KMS-11 (cell line): ENCODE measurements at regions not wholly inside any gene's neighbourhood (a gene's known extent, or its start where the extent isn't known, plus 50 kb on each side); places are given as distances from the start of the nearest gene placed in this dataset.

Experiments
- H2AFZ ChIP-seq: fragments of 200-600 bp; sonication (generic); 2 replicates; pipeline ENCODE4 v1.6.1; 2016; ENCODE audit warnings: antibody characterized with exemption, mixed run types, low read depth
- H3K27ac ChIP-seq: fragments of 200-600 bp; sonication (generic); 2 replicates; pipeline ENCODE4 v1.6.1; 2016; ENCODE audit warnings: mild to moderate bottlenecking, mixed run types
- H3K27me3 ChIP-seq: fragments of 200-600 bp; sonication (generic); 2 replicates; pipeline ENCODE4 v1.6.1; 2017; ENCODE audit warnings: mild to moderate bottlenecking, low read depth, mixed run types, moderate library complexity; ENCODE audit not compliant: insufficient read depth
- H3K36me3 ChIP-seq: fragments of 200-600 bp; sonication (generic); 2 replicates; pipeline ENCODE4 v1.6.1; 2017; ENCODE audit warnings: mild to moderate bottlenecking, mixed run types; ENCODE audit not compliant: insufficient read depth
- H3K4me1 ChIP-seq: fragments of 200-600 bp; sonication (generic); 2 replicates; pipeline ENCODE4 v1.6.1; 2016; ENCODE audit warnings: mild to moderate bottlenecking, low read depth, mixed run types; ENCODE audit not compliant: poor library complexity, severe bottlenecking
- H3K4me2 ChIP-seq: fragments of 200-600 bp; sonication (generic); 2 replicates; pipeline ENCODE4 v1.7.0; 2016; ENCODE audit warnings: mild to moderate bottlenecking, mixed run types
- H3K4me3 ChIP-seq: fragments of 200-600 bp; sonication (generic); IDR thresholded peaks from 2 replicates; pipeline ENCODE4 v1.6.1; 2017; ENCODE audit warnings: low read depth, low read length, mixed read lengths; ENCODE audit not compliant: insufficient read depth
- H3K79me2 ChIP-seq: fragments of 200-600 bp; sonication (generic); 2 replicates; pipeline ENCODE4 v1.6.1; 2016; ENCODE audit warnings: low read depth, mixed run types; ENCODE audit not compliant: insufficient read depth
- H3K9ac ChIP-seq: fragments of 200-600 bp; sonication (generic); 2 replicates; pipeline ENCODE4 v1.6.1; 2016; ENCODE audit warnings: mild to moderate bottlenecking, mixed run types
- H4K20me1 ChIP-seq: fragments of 200-600 bp; sonication (generic); 2 replicates; pipeline ENCODE4 v1.6.1; 2016; ENCODE audit warnings: mild to moderate bottlenecking, mixed run types; ENCODE audit not compliant: insufficient read depth
- CTCF ChIP-seq: fragments of 200-600 bp; sonication (generic); conservative IDR thresholded peaks from 2 replicates; pipeline ENCODE4 v1.6.1; 2017; ENCODE audit warnings: low read depth, mild to moderate bottlenecking, antibody characterized with exemption, low read length, moderate library complexity, mixed read lengths

- no peak overlapping the region for H3K4me3 ChIP-seq
- no peaks in the 10 kb centered on the region for H3K36me3 ChIP-seq
- H3K9ac ChIP-seq, result no peak overlapping the region
- H3K27ac ChIP-seq, result no peak overlapping the region
- no peaks in the 10 kb centered on the region for H3K79me2 ChIP-seq
- H4K20me1 ChIP-seq, result no peaks in the 10 kb centered on the region
- TF ChIP-seq CTCF, result no peak
- no peak overlapping the region for H2AFZ ChIP-seq
- H3K4me2 ChIP-seq, result no peak overlapping the region
- H3K4me1 ChIP-seq, result no peaks in the 10 kb centered on the region
- H3K27me3 ChIP-seq, result no peaks in the 10 kb centered on the region
Observed at GRCh38 chr1:55610203-55610602, 395.0 kb upstream of the USP24 start.

- Histone ChIP-seq H3K27ac (no peak overlapping the region), H3K4me3 (no peak overlapping the region), H4K20me1 (no peaks in the 10 kb centered on the region), H3K27me3 (no peaks in the 10 kb centered on the region), H3K36me3 (no peaks in the 10 kb centered on the region), H3K4me1 (no peaks in the 10 kb centered on the region), H3K9ac (no peak overlapping the region), H3K79me2 (no peaks in the 10 kb centered on the region), H3K4me2 (no peak overlapping the region), H2AFZ (no peak overlapping the region)
- TF ChIP-seq CTCF, result no peak
Observed at GRCh38 chr1:55609630-55610029, 394.5 kb upstream of the USP24 start.

- Histone ChIP-seq H2AFZ (no peak overlapping the region), H3K36me3 (no peaks in the 10 kb centered on the region), H3K4me1 (no peaks in the 10 kb centered on the region), H3K9ac (no peak overlapping the region), H3K27me3 (no peaks in the 10 kb centered on the region), H3K27ac (no peak overlapping the region), H3K79me2 (no peaks in the 10 kb centered on the region), H3K4me2 (no peak overlapping the region), H3K4me3 (no peak overlapping the region), H4K20me1 (no peaks in the 10 kb centered on the region)
- TF ChIP-seq CTCF, result no peak
Observed at GRCh38 chr1:55605155-55605554, 390.0 kb upstream of the USP24 start.

- TF ChIP-seq CTCF, result no peak
- no peaks in the 10 kb centered on the region for H3K4me1 ChIP-seq
- no peak overlapping the region for H3K9ac ChIP-seq
- H2AFZ ChIP-seq, result no peak overlapping the region
- no peak overlapping the region for H3K4me2 ChIP-seq
- no peaks in the 10 kb centered on the region for H4K20me1 ChIP-seq
- H3K4me3 ChIP-seq, result no peak overlapping the region
- no peak overlapping the region for H3K27ac ChIP-seq
- H3K79me2 ChIP-seq, result no peaks in the 10 kb centered on the region
- no peaks in the 10 kb centered on the region for H3K36me3 ChIP-seq
- H3K27me3 ChIP-seq, result no peaks in the 10 kb centered on the region
Observed at GRCh38 chr1:55604749-55605148, 389.6 kb upstream of the USP24 start.

GRCh38 chr1:55604179-55604578 lies 389.0 kb upstream of the USP24 start:
- no peak for TF ChIP-seq CTCF
- no peaks in the 10 kb centered on the region for H3K27me3 ChIP-seq
- H3K9ac ChIP-seq, result no peak overlapping the region
- no peaks in the 10 kb centered on the region for H3K79me2 ChIP-seq
- H2AFZ ChIP-seq, result no peak overlapping the region
- H3K27ac ChIP-seq, result no peak overlapping the region
- no peak overlapping the region for H3K4me3 ChIP-seq
- H3K4me2 ChIP-seq, result no peak overlapping the region
- H3K4me1 ChIP-seq, result no peaks in the 10 kb centered on the region
- no peaks in the 10 kb centered on the region for H3K36me3 ChIP-seq
- no peaks in the 10 kb centered on the region for H4K20me1 ChIP-seq
